K562 (cell line): ENCODE measurements at regions not wholly inside any gene's neighbourhood (a gene's known extent, or its start where the extent isn't known, plus 50 kb on each side); places are given as distances from the start of the nearest gene placed in this dataset.

ENCODE experiments used
- ATAC-seq: fragments of 200-7000 bp; cut with Tn5 transposase; 3 replicates; pipeline ENCODE4 v1.9.1; 2020; ENCODE audit warnings: moderate library complexity
- BruUV-seq: library from RNA; stranded (reverse); fragments of 400-500 nt; replicated peaks from 2 replicates; lab custom pipeline; 2021; lab: Mats Ljungman, UMichigan
- CTCF ChIA-PET: fragments of 300-600 bp; formaldehyde crosslinking; extraction: SDS; loops from one replicate; lab custom pipeline; 2021; ENCODE audit warnings: low intra/inter-chr PET ratio; lab: Yijun Ruan, JAX
- POLR2A ChIA-PET: fragments of 300-600, 350-650 bp; sonication (Branson Sonifier 250); formaldehyde crosslinking; extraction: SDS; loops from one replicate; lab custom pipeline; 2021; ENCODE audit warnings: antibody characterized with exemption, inconsistent platforms; lab: Yijun Ruan, JAX
- DNase-seq, 4 experiments: peaks; one replicate each; pipeline versions ENCODE4 v3.0.0 to v3.0.0-alpha.2; 2011 to 2018; ENCODE audit warnings: low spot score in 3 of 4, mixed read lengths in 3 of 4; ENCODE audit errors: extremely low read depth in 1 of 4
- FAIRE-seq: peaks from 2 replicates; lab custom pipeline; 2011; peaks lifted over from hg19 to GRCh38; lab: Jason Lieb, UNC
- H2AFZ ChIP-seq: 2 replicates; pipeline ENCODE4 v1.6.0; 2011; ENCODE audit warnings: low read depth, low read length, control low read depth, inconsistent platforms
- H3K27ac ChIP-seq: fragments of 200-600 bp; 3 replicates; pipeline ENCODE4 v1.8.0; 2011; ENCODE audit warnings: low read depth, mild to moderate bottlenecking, control low read depth, inconsistent platforms, low read length, moderate library complexity, mixed read lengths; ENCODE audit errors: extremely low read depth
- H3K27me3 ChIP-seq, 2 experiments: fragments of 300-600 bp in 1 of 2; 2 replicates in 1 of 2; 3 replicates in 1 of 2; pipeline versions ENCODE4 v1.6.0 to v1.8.0; 2011; ENCODE audit warnings: inconsistent platforms in 2 of 2, low read length in 2 of 2, mild to moderate bottlenecking in 1 of 2, mixed read lengths in 1 of 2, moderate library complexity in 1 of 2; ENCODE audit not compliant: control insufficient read depth in 2 of 2, insufficient read depth in 2 of 2
- H3K36me3 ChIP-seq: fragments of 300-600 bp; 3 replicates; pipeline ENCODE4 v1.8.0; 2011; ENCODE audit warnings: mild to moderate bottlenecking, low read length, inconsistent platforms; ENCODE audit not compliant: control insufficient read depth, insufficient read depth
- H3K4me1 ChIP-seq, 2 experiments: fragments of 200-600 bp in 1 of 2; replicated peaks in 1 of 2; 2 replicates in 1 of 2; 3 replicates in 1 of 2; pipeline versions ENCODE4 v1.5.1 to v1.8.0; 2011; ENCODE audit warnings: inconsistent platforms in 2 of 2, low read length in 2 of 2, mild to moderate bottlenecking in 1 of 2, mixed read lengths in 1 of 2, moderate library complexity in 1 of 2; ENCODE audit not compliant: control insufficient read depth in 2 of 2, insufficient read depth in 2 of 2
- H3K4me2 ChIP-seq: 2 replicates; pipeline ENCODE4 v1.6.1; 2011; ENCODE audit warnings: low read length, control low read depth, inconsistent platforms, mixed read lengths; ENCODE audit not compliant: insufficient read depth
- H3K4me3 ChIP-seq: fragments of 200-600 bp; sonication (generic), shearing (Covaris generic); 2 replicates; pipeline ENCODE4 v1.5.1; 2016; ENCODE audit warnings: control low read depth, inconsistent platforms
- H3K79me2 ChIP-seq: fragments of 200-600 bp; 3 replicates; pipeline ENCODE4 v1.8.0; 2011; ENCODE audit warnings: low read length, inconsistent platforms; ENCODE audit not compliant: control insufficient read depth, insufficient read depth
- H3K9ac ChIP-seq, 2 experiments: 2 replicates each; pipeline versions ENCODE4 v1.6.0 to v1.6.1; 2011; ENCODE audit warnings: low read depth in 2 of 2, low read length in 2 of 2, control low read depth in 1 of 2, inconsistent platforms in 1 of 2, mild to moderate bottlenecking in 1 of 2, mixed read lengths in 1 of 2; ENCODE audit not compliant: insufficient read depth in 1 of 2
- H3K9me1 ChIP-seq: one replicate; pipeline ENCODE4 v1.6.0; 2011; ENCODE audit warnings: inconsistent platforms, mild to moderate bottlenecking, low read length, moderate library complexity; ENCODE audit not compliant: control insufficient read depth, insufficient read depth
- H3K9me3 ChIP-seq: replicated peaks from 2 replicates; pipeline ENCODE4 v1.5.1; 2011; ENCODE audit warnings: low read depth, low read length, inconsistent platforms; ENCODE audit not compliant: control insufficient read depth, insufficient read depth
- H4K20me1 ChIP-seq: replicated peaks from 2 replicates; pipeline ENCODE4 v1.6.1; 2011; ENCODE audit warnings: low read length, inconsistent platforms, mixed read lengths; ENCODE audit not compliant: control insufficient read depth, insufficient read depth
- CAMTA2 ChIP-seq: fragments of 250-450 bp; sonication (Bioruptor Pico); conservative IDR thresholded peaks from 2 replicates; pipeline ENCODE4 v1.5.1; 2022
- DPF2 ChIP-seq: fragments of 450-650 bp; IDR thresholded peaks from 2 replicates; pipeline ENCODE4 v1.6.1; 2016
- E2F6 ChIP-seq, 2 experiments: IDR thresholded peaks; 2 replicates each; pipeline ENCODE4 v1.6.1; 2011; ENCODE audit warnings: borderline replicate concordance in 1 of 2, control low read depth in 1 of 2, low read depth in 1 of 2, low read length in 1 of 2, mild to moderate bottlenecking in 1 of 2, mixed read lengths in 1 of 2, moderate library complexity in 1 of 2; ENCODE audit not compliant: insufficient read depth in 1 of 2, insufficient read length in 1 of 2, poor library complexity in 1 of 2, severe bottlenecking in 1 of 2; ENCODE audit errors: extremely low read depth in 1 of 2
- ETV5 ChIP-seq: sonication (generic); formaldehyde crosslinking; IDR thresholded peaks from 2 replicates; pipeline ENCODE4 v1.4.0; 2020; ENCODE audit warnings: low read depth, mild to moderate bottlenecking, missing genetic modification reagents
- FOXK2 ChIP-seq, 2 experiments: fragments of 450-650 bp; IDR thresholded peaks in 1 of 2; conservative IDR thresholded peaks in 1 of 2; 2 replicates each; pipeline ENCODE4 v1.6.1; 2016; ENCODE audit warnings: low read depth in 2 of 2, mild to moderate bottlenecking in 1 of 2
- PHF20 ChIP-seq: fragments of 450-650 bp; IDR thresholded peaks from 2 replicates; pipeline ENCODE4 v1.6.1; 2018; ENCODE audit not compliant: partially characterized antibody
- RBM15 ChIP-seq: fragments of 200-400 bp; formaldehyde crosslinking; IDR thresholded peaks from 2 replicates; pipeline ENCODE4 v1.6.1; 2018; ENCODE audit warnings: mild to moderate bottlenecking, low read length, moderate library complexity; ENCODE audit not compliant: insufficient read depth
- SAFB2 ChIP-seq: fragments of 200-400 bp; formaldehyde crosslinking; IDR thresholded peaks from 2 replicates; pipeline ENCODE4 v1.6.1; 2018; ENCODE audit warnings: borderline replicate concordance, low read length, low read depth, moderate library complexity; ENCODE audit not compliant: severe bottlenecking
- TEAD1 ChIP-seq, 2 experiments: fragments of 450-650 bp in 1 of 2; sonication (generic) in 1 of 2; formaldehyde crosslinking; IDR thresholded peaks; 2 replicates each; pipeline versions ENCODE4 v1.4.0 to v1.8.0; 2020 to 2022; ENCODE audit warnings: mild to moderate bottlenecking in 2 of 2, missing genetic modification reagents in 1 of 2
- ZFP91 ChIP-seq: sonication (generic); formaldehyde crosslinking; IDR thresholded peaks from 2 replicates; pipeline ENCODE4 v1.8.0; 2022; ENCODE audit warnings: mild to moderate bottlenecking, missing genetic modification reagents
- ZNF41 ChIP-seq: fragments of 250-450 bp; sonication (Bioruptor Pico); conservative IDR thresholded peaks from 2 replicates; pipeline ENCODE4 v1.4.0; 2020; ENCODE audit warnings: mild to moderate bottlenecking
- WGBS: fragments of 100-300 bp; shearing (Covaris generic); methylation state at CpG from one replicate; pipeline ENCODE4 v1.1.6; 2016; ENCODE audit warnings: low coverage, mixed read lengths; ENCODE audit not compliant: insufficient coverage; ENCODE audit errors: missing lambda C conversion rate; 5-methylcytosine and 5-hydroxymethylcytosine counted together
- in situ Hi-C: fragments of 300-500 bp; cut with MboI; formaldehyde crosslinking; loops from 4 replicates; pipeline ENCODE4 v1.15.0; 2018; ENCODE audit warnings: inconsistent platforms, mixed read lengths
- intact Hi-C: fragments of 100-400 bp; cut with micrococcal nuclease; formaldehyde crosslinking; loops from 2 replicates; pipeline ENCODE4 v1.14.2; 2022

- Histone ChIP-seq H3K79me2 (no peaks in the 10 kb centered on the region), H3K4me1 (no peaks in the 10 kb centered on the region), H3K4me2 (no peak overlapping the region), H3K9ac (no peak overlapping the region), H3K9me3 (no peaks in the 10 kb centered on the region), H3K9me1 (no peaks in the 10 kb centered on the region), H3K4me3 (no peak overlapping the region), H3K27me3 (no peaks in the 10 kb centered on the region), H4K20me1 (no peaks in the 10 kb centered on the region), H2AFZ (no peak overlapping the region), H3K27ac (no peak overlapping the region), H3K36me3 (no peaks in the 10 kb centered on the region)
- BruUV-seq: no TSS peak
- TF ChIP-seq SAFB2 (no peak), ETV5 (CRISPR knock-in tag) (no peak), CAMTA2 (CRISPR knock-in tag) (no peak), RBM15 (no peak)
- CTCF ChIA-PET: no interaction called here
- ATAC-seq: no peak
- WGBS: 0% methylated on average over 1 of the region's 1 CpG
- FAIRE-seq: no peak
- in situ Hi-C loops: no loop called here
- no peak for DNase-seq
- POLR2A ChIA-PET: no interaction called here
- intact Hi-C loops: no loop called here
These were observed 629.4 kb upstream of the FRG1 start for GRCh38 chr4:189311251-189311650.

DNA sequence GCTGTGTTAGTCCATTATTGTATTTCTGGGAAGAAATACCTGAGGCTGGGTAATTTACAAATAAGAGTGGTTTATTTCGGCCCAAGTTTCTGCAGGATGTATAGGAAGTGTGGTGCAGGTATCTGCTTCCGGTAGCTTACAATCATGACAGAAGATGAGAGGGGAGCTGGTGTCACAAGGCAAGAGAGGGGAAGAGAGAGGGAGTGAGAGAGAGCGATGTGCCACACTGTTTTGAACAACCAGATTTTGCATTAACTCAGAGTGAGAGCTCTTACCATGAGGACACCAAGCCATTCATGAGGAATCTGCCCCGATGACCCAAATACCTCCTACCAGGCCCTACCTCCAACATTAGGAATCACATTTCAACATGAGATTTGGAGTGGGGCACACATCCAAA lies 627.6 kb upstream of the FRG1 start:
- H2AFZ ChIP-seq: no peak overlapping the region
- in situ Hi-C loops (no loop called here), intact Hi-C loops (no loop called here)
- H3K36me3 ChIP-seq: no peaks in the 10 kb centered on the region
- ChIA-PET CTCF (no interaction called here), POLR2A (no interaction called here)
- no TSS peak for BruUV-seq
- H3K9me3 ChIP-seq: no peaks in the 10 kb centered on the region
- H3K27ac ChIP-seq: no peak overlapping the region
- no peaks in the 10 kb centered on the region for H3K79me2 ChIP-seq
- H3K4me1 ChIP-seq: no peaks in the 10 kb centered on the region
- FAIRE-seq (no peak), ATAC-seq (no peak), DNase-seq (no peak)
- H3K4me3 ChIP-seq: no peak overlapping the region
- no peaks in the 10 kb centered on the region for H3K9me1 ChIP-seq
- no peaks in the 10 kb centered on the region for H4K20me1 ChIP-seq
- 0% methylated on average over 4 of the region's 4 CpGs for WGBS
- no peaks in the 10 kb centered on the region for H3K27me3 ChIP-seq
- no peak overlapping the region for H3K4me2 ChIP-seq
- H3K9ac ChIP-seq: no peak overlapping the region
- TF ChIP-seq TEAD1 (CRISPR knock-in tag; IDR thresholded peaks at IDR 0.05): no peak
- TF ChIP-seq ZNF41 (CRISPR knock-in tag): no peak
- no peak for TF ChIP-seq ZFP91
- TF ChIP-seq PHF20: no peak
- TF ChIP-seq DPF2: no peak
- no peak for TF ChIP-seq E2F6 (IDR thresholded peaks at IDR 0.05; ENCODE audit: borderline replicate concordance in 1 of 2, extremely low read depth in 1 of 2, insufficient read depth in 1 of 2, insufficient read length in 1 of 2, low read depth in 1 of 2, low read length in 1 of 2, poor library complexity in 1 of 2, severe bottlenecking in 1 of 2)
- TF ChIP-seq FOXK2 (conservative IDR thresholded peaks at IDR 0.05 in 1 of 2, IDR thresholded peaks at IDR 0.05 in 1 of 2; ENCODE audit: low read depth in 2 of 2): no peak
